Activated naive CD4-positive, alpha-beta T cell treated with anti-CD3 and anti-CD28 coated beads for 36 hours (primary cell): ENCODE measurements at regions not wholly inside any gene's neighbourhood (a gene's known extent, or its start where the extent isn't known, plus 50 kb on each side); places are given as distances from the start of the nearest gene placed in this dataset.
"Not testable (repeated sequence)": the region's sequence is repeated elsewhere in the genome, so short reads cannot be mapped to it uniquely, and the experiment has no call there.

Experiments used
- CTCF ChIA-PET: fragments of 350-600 bp; sonication (Branson Sonifier 250); formaldehyde crosslinking; loops from one replicate; lab custom pipeline; 2021; ENCODE audit warnings: antibody characterized with exemption; lab: Charles Lee
- DNase-seq: peaks from one replicate; pipeline ENCODE4 v3.0.0-alpha.2; 2020
- H3K27ac Mint-ChIP-seq: one replicate; pipeline ENCODE4 v1.8.0; 2021; ENCODE audit warnings: mild to moderate bottlenecking, mixed read lengths
- H3K27me3 Mint-ChIP-seq: one replicate; pipeline ENCODE4 v1.8.0; 2021; ENCODE audit warnings: low read depth, mixed read lengths
- H3K36me3 Mint-ChIP-seq: one replicate; pipeline ENCODE4 v1.8.0; 2021; ENCODE audit warnings: low read depth, mixed read lengths
- H3K4me1 Mint-ChIP-seq: one replicate; pipeline ENCODE4 v1.8.0; 2021; ENCODE audit warnings: low read depth, mixed read lengths
- H3K4me3 Mint-ChIP-seq: one replicate; pipeline ENCODE4 v1.8.0; 2021; ENCODE audit warnings: mild to moderate bottlenecking, moderate library complexity, mixed read lengths
- H3K9me3 Mint-ChIP-seq: one replicate; pipeline ENCODE4 v1.8.0; 2021; ENCODE audit warnings: mixed read lengths
- intact Hi-C: fragments of 100-400 bp; cut with micrococcal nuclease; formaldehyde crosslinking; loops from one replicate; pipeline ENCODE4 v1.15.1; 2023

- Mint-ChIP-seq H3K9me3 (peaks cover 6% of the 10 kb centered on the region), H3K4me1 (peaks cover 3% of the 10 kb centered on the region), H3K36me3 (peaks cover under 1% of the 10 kb centered on the region), H3K27ac (no peak overlapping the region), H3K4me3 (no peak overlapping the region), H3K27me3 (peaks cover 18% of the 10 kb centered on the region)
- intact Hi-C loops, result no loop called here
- DNase-seq, result no peak
- CTCF ChIA-PET, result interaction anchor here (0.6 kb wide), 1 partner anchor 154 kb away, joined by 3 read pairs; no protein-coding TSS in a partner anchor
Measured at GRCh38 chr5:115435065-115435777, 109.4 kb downstream of the FEM1C start.

- Mint-ChIP-seq H3K36me3 (no peaks in the 10 kb centered on the region), H3K4me3 (no peak overlapping the region)
- CTCF ChIA-PET, result no interaction called here
Measured at GRCh38 chr5:115433918-115434317, 110.7 kb downstream of the FEM1C start.

DNA sequence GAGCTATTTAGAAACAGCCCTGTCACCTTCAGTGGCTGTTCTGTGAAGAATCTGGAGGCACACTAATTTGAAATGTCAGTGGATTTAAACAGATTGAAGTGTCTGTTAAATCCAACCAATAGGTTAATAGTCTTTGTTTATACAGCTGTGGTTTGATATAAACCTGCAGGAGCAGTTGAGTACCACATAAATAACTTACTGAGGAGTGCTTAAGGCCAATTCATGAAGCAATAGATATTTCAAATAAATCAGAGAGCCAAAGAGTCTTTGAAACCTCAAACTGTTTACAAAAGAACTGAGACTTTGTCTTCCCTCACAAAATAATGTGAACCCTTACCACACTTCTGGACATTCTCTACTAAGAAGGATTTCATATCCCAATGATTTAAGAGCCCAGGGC is 111.9 kb downstream of the FEM1C start:
- H3K9me3 Mint-ChIP-seq, result no peaks in the 10 kb centered on the region
- CTCF ChIA-PET, result no interaction called here
- H3K36me3 Mint-ChIP-seq, result no peaks in the 10 kb centered on the region
- peaks cover 3% of the 10 kb centered on the region for H3K4me1 Mint-ChIP-seq
- H3K27ac Mint-ChIP-seq, result no peak overlapping the region
- H3K4me3 Mint-ChIP-seq, result no peak overlapping the region
- no peak for DNase-seq
- peaks cover 15% of the 10 kb centered on the region for H3K27me3 Mint-ChIP-seq
- intact Hi-C loops, result no loop called here

More at GRCh38 chr5:115433918-115434317, 110.7 kb downstream of the FEM1C start:
- intact Hi-C loops, result no loop called here
- Mint-ChIP-seq H3K9me3 (no peaks in the 10 kb centered on the region), H3K4me1 (peaks cover 3% of the 10 kb centered on the region), H3K27ac (no peak overlapping the region), H3K27me3 (peaks cover 15% of the 10 kb centered on the region)
- DNase-seq, result no peak

- CTCF ChIA-PET, result interaction anchor here (0.6 kb wide), 1 partner anchor 408 kb away, joined by 3 read pairs; no protein-coding TSS in a partner anchor
- H3K4me1 Mint-ChIP-seq, result peaks cover 2% of the 10 kb centered on the region
- peaks cover 12% of the 10 kb centered on the region for H3K27me3 Mint-ChIP-seq
- H3K27ac Mint-ChIP-seq, result no peak overlapping the region
- H3K36me3 Mint-ChIP-seq, result no peaks in the 10 kb centered on the region
- intact Hi-C loops, result no loop called here
- H3K4me3 Mint-ChIP-seq, result no peak overlapping the region
- DNase-seq, result no peak
- H3K9me3 Mint-ChIP-seq, result no peaks in the 10 kb centered on the region
Measured at GRCh38 chr5:115431116-115431515, 113.5 kb downstream of the FEM1C start.

GRCh38 chr5:115430374-115430773 is 114.2 kb downstream of the FEM1C start:
- CTCF ChIA-PET, result no interaction called here
- intact Hi-C loops, result no loop called here
- Mint-ChIP-seq H3K27ac (no peak overlapping the region), H3K9me3 (no peaks in the 10 kb centered on the region), H3K36me3 (no peaks in the 10 kb centered on the region), H3K4me1 (no peaks in the 10 kb centered on the region), H3K27me3 (peaks cover 12% of the 10 kb centered on the region), H3K4me3 (no peak overlapping the region)
- DNase-seq, result no peak

- H3K27me3 Mint-ChIP-seq, result peaks cover 14% of the 10 kb centered on the region
- H3K4me3 Mint-ChIP-seq, result no peak overlapping the region
- intact Hi-C loops, result no loop called here
- DNase-seq, result no peak
- no peaks in the 10 kb centered on the region for H3K36me3 Mint-ChIP-seq
- H3K27ac Mint-ChIP-seq, result no peak overlapping the region
- CTCF ChIA-PET, result no interaction called here
- no peaks in the 10 kb centered on the region for H3K9me3 Mint-ChIP-seq
- no peaks in the 10 kb centered on the region for H3K4me1 Mint-ChIP-seq
Measured at GRCh38 chr5:115429345-115429940, 115.1 kb downstream of the FEM1C start.

DNA sequence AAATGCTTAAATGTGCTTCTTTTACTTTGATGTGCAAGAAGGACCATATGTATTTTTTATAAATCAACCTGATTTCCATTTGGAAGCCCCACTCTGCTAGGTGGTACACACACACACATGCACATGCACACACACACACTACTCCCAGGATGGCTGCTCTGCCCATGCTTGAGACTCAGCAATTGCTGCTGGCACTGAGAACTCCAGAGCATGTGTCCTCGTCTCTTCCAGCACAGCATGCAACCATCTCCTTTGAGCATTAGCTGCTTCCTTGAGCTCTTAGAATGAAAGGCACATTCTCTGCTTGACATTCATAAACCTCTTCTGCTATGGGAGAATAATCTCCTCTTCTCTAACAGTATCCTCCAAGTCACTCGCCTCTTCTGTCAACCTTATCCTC is 115.9 kb downstream of the FEM1C start:
- H3K9me3 Mint-ChIP-seq, result no peaks in the 10 kb centered on the region
- H3K27ac Mint-ChIP-seq, result no peak overlapping the region
- CTCF ChIA-PET, result no interaction called here
- H3K36me3 Mint-ChIP-seq, result no peaks in the 10 kb centered on the region
- H3K4me1 Mint-ChIP-seq, result no peaks in the 10 kb centered on the region
- no peak overlapping the region for H3K4me3 Mint-ChIP-seq
- no peak for DNase-seq
- H3K27me3 Mint-ChIP-seq, result peaks cover 9% of the 10 kb centered on the region
- intact Hi-C loops, result no loop called here

- Mint-ChIP-seq H3K4me3 (no peak overlapping the region), H3K9me3 (no peaks in the 10 kb centered on the region), H3K4me1 (no peaks in the 10 kb centered on the region), H3K36me3 (no peaks in the 10 kb centered on the region), H3K27ac (no peak overlapping the region), H3K27me3 (peaks cover 9% of the 10 kb centered on the region)
- CTCF ChIA-PET, result no interaction called here
- DNase-seq, result no peak
- intact Hi-C loops, result no loop called here
Measured at GRCh38 chr5:115428248-115428647, 116.3 kb downstream of the FEM1C start.

GRCh38 chr5:115424446-115424845 is 120.1 kb downstream of the FEM1C start:
- CTCF ChIA-PET, result no interaction called here
- no peak overlapping the region for H3K27ac Mint-ChIP-seq
- no peaks in the 10 kb centered on the region for H3K36me3 Mint-ChIP-seq
- no peaks in the 10 kb centered on the region for H3K9me3 Mint-ChIP-seq
- no peak overlapping the region for H3K4me3 Mint-ChIP-seq
- peaks cover 10% of the 10 kb centered on the region for H3K27me3 Mint-ChIP-seq
- peaks cover 2% of the 10 kb centered on the region for H3K4me1 Mint-ChIP-seq
- intact Hi-C loops, result no loop called here
- no peak for DNase-seq

DNA sequence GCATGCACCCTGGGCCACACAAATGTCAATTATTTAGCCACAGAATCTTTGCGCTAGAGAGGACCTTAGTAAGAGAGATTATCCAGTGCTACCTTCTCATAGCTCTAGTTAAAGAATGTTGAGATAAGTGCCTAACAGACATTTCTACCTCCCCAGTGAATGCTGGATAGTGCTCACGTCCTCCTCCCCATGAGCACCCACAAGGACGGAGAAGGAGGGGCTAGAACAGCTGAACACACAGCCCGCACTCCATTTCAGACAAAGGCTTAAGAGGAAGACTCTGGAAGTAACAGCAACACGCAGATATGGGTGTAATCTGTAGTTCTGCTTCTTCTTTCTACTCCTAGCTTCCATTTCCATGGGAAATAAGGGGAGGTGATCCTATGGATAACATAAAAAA is 120.5 kb downstream of the FEM1C start:
- intact Hi-C loops, result no loop called here
- Mint-ChIP-seq H3K9me3 (no peaks in the 10 kb centered on the region), H3K4me1 (peaks cover 2% of the 10 kb centered on the region), H3K4me3 (no peak overlapping the region), H3K36me3 (no peaks in the 10 kb centered on the region), H3K27ac (no peak overlapping the region), H3K27me3 (peaks cover 11% of the 10 kb centered on the region)
- CTCF ChIA-PET, result interaction anchor here (1.1 kb wide), 1 partner anchor 37 kb away, joined by 3 read pairs; no protein-coding TSS in a partner anchor
- no peak for DNase-seq

DNA sequence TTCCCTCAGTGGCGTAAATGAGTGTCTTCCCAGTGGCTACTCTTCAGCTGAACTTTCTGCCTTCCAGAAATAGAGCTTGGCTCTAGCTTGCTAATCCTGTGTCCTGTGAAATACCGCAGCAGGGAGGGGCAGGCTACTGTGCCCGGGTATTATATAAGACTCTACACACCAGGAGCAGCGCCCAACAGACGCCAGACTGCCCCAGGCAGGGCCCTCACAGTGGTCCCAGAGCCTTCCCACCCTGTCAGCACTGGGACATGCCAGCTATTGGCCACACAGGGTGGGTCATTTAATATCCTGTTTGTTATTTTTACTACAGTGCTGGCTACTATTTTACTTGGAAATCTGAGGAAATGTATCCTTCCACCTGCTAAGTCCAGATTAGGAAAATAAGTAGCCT is 121.0 kb downstream of the FEM1C start:
- no peaks in the 10 kb centered on the region for H3K36me3 Mint-ChIP-seq
- no peak for DNase-seq
- CTCF ChIA-PET, result interaction anchor here (1.1 kb wide), 1 partner anchor 37 kb away, joined by 3 read pairs; no protein-coding TSS in a partner anchor
- intact Hi-C loops, result no loop called here
- peaks cover 14% of the 10 kb centered on the region for H3K27me3 Mint-ChIP-seq
- no peak overlapping the region for H3K27ac Mint-ChIP-seq
- H3K4me1 Mint-ChIP-seq, result peaks cover 2% of the 10 kb centered on the region
- no peak overlapping the region for H3K4me3 Mint-ChIP-seq
- no peaks in the 10 kb centered on the region for H3K9me3 Mint-ChIP-seq

- Mint-ChIP-seq H3K4me3 (no peak overlapping the region), H3K4me1 (peaks cover 2% of the 10 kb centered on the region), H3K27ac (no peak overlapping the region), H3K27me3 (peaks cover 14% of the 10 kb centered on the region), H3K36me3 (no peaks in the 10 kb centered on the region), H3K9me3 (no peaks in the 10 kb centered on the region)
- intact Hi-C loops, result no loop called here
- DNase-seq, result no peak
- CTCF ChIA-PET, result interaction anchor here (1.1 kb wide), 1 partner anchor 38 kb away, joined by 3 read pairs; no protein-coding TSS in a partner anchor
Measured at GRCh38 chr5:115423051-115423450, 121.5 kb downstream of the FEM1C start.

DNA sequence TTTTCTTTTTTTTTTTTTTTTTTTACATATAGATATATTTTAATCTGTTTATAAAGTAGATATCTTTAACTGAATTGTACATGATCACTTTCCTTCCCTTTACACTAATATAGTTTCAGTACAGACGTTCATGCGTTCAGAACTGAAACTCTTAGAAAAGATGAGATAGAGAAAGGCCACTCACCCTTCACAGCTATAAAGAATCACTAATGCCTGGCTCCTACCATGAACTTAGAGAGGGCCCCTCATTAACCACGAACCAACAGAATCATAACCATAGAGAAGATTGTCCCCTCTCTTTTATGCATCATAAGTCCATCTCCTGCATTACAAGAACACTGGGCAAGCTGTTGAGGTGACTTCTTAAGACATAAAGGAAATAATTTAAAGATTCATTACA is 123.8 kb downstream of the FEM1C start:
- H3K9me3 Mint-ChIP-seq, H3K36me3 Mint-ChIP-seq, H3K4me1 Mint-ChIP-seq, DNase-seq, H3K4me3 Mint-ChIP-seq, H3K27ac Mint-ChIP-seq, intact Hi-C loops: not testable (repeated sequence)
- CTCF ChIA-PET, result interaction anchor here (0.7 kb wide), 1 partner anchor 38 kb away, joined by 4 read pairs; no protein-coding TSS in a partner anchor
- H3K27me3 Mint-ChIP-seq, result peaks cover 16% of the 10 kb centered on the region
